GM10266 (cell line): ENCODE measurements at regions not wholly inside any gene's neighbourhood (a gene's known extent, or its start where the extent isn't known, plus 50 kb on each side); places are given as distances from the start of the nearest gene placed in this dataset.

Source experiments
- DNase-seq: peaks from one replicate; pipeline ENCODE4 v3.0.0; 2012; ENCODE audit errors: extremely low spot score
- CTCF ChIP-seq: IDR thresholded peaks from 2 replicates; pipeline ENCODE4 v1.5.1; 2012; ENCODE audit warnings: mild to moderate bottlenecking, low read depth; ENCODE audit not compliant: control insufficient read depth, insufficient read depth; ENCODE audit errors: missing control alignments

- no peak for DNase-seq
- TF ChIP-seq CTCF = no peak
Observed at GRCh38 chr2:37782155-37782673, 110.8 kb upstream of the CDC42EP3 start.

GRCh38 chr2:37782721-37783371, 111.4 kb upstream of the CDC42EP3 start:
- DNase-seq = no peak
- TF ChIP-seq CTCF = no peak

GRCh38 chr2:37783545-37783944, 112.1 kb upstream of the CDC42EP3 start:
- TF ChIP-seq CTCF = no peak
- DNase-seq = no peak

GRCh38 chr2:37784071-37784758, 112.8 kb upstream of the CDC42EP3 start:
- DNase-seq = no peak
- no peak for TF ChIP-seq CTCF

- DNase-seq = no peak
- TF ChIP-seq CTCF = no peak
Observed at GRCh38 chr2:37784759-37785149, 113.3 kb upstream of the CDC42EP3 start.

GRCh38 chr2:37786191-37786698, 114.8 kb upstream of the CDC42EP3 start:
- DNase-seq = no peak
- no peak for TF ChIP-seq CTCF

- no peak for TF ChIP-seq CTCF
- DNase-seq = no peak
Observed at GRCh38 chr2:37786854-37787253, 115.4 kb upstream of the CDC42EP3 start.
